SKM-1 (cell line): ENCODE measurements at regions not wholly inside any gene's neighbourhood (a gene's known extent, or its start where the extent isn't known, plus 50 kb on each side); places are given as distances from the start of the nearest gene placed in this dataset.
"Not testable (repeated sequence)": the region's sequence is repeated elsewhere in the genome, so short reads cannot be mapped to it uniquely, and the experiment has no call there.

ENCODE experiments used
- DNase-seq: peaks from one replicate; lab custom pipeline; 2025; ENCODE audit not compliant: unreplicated experiment; lab: John Stamatoyannopoulos, UW

GRCh38 chr4:42824278-42824977 is 68.1 kb upstream of the GRXCR1 start:
- DNase-seq = no peak

GRCh38 chr4:42821230-42821629 is 71.3 kb upstream of the GRXCR1 start:
- no peak for DNase-seq

GRCh38 chr4:42819863-42820514 is 72.5 kb upstream of the GRXCR1 start:
- no peak for DNase-seq

GRCh38 chr4:42817913-42818312 is 74.6 kb upstream of the GRXCR1 start:
- DNase-seq = no peak

GRCh38 chr4:42816880-42817400 is 75.6 kb upstream of the GRXCR1 start:
- DNase-seq = no peak

- DNase-seq = no peak
Measured at GRCh38 chr4:42816189-42816879, 76.2 kb upstream of the GRXCR1 start.

- DNase-seq = no peak
Measured at GRCh38 chr4:42809419-42810084, 83.0 kb upstream of the GRXCR1 start.

- no peak for DNase-seq
Measured at GRCh38 chr4:42806303-42806835, 86.1 kb upstream of the GRXCR1 start.

- no peak for DNase-seq
Measured at GRCh38 chr4:42789041-42789567, 103.4 kb upstream of the GRXCR1 start.

GRCh38 chr4:42787079-42787463 is 105.4 kb upstream of the GRXCR1 start:
- DNase-seq = no peak

- no peak for DNase-seq
Measured at GRCh38 chr4:42786350-42787078, 106.0 kb upstream of the GRXCR1 start.

- no peak for DNase-seq
Measured at GRCh38 chr4:42785817-42786216, 106.7 kb upstream of the GRXCR1 start.

- no peak for DNase-seq
Measured at GRCh38 chr4:42781315-42781714, 111.2 kb upstream of the GRXCR1 start.

- DNase-seq = no peak
Measured at GRCh38 chr4:42778349-42778748, 114.2 kb upstream of the GRXCR1 start.

GRCh38 chr4:42768125-42768748 is 111.3 kb upstream of the ATP8A1 start:
- DNase-seq = no peak

- DNase-seq = no peak
Measured at GRCh38 chr4:42767669-42768068, 110.8 kb upstream of the ATP8A1 start.

- DNase-seq = no peak
Measured at GRCh38 chr4:42761804-42762203, 104.9 kb upstream of the ATP8A1 start.

- not testable (repeated sequence) for DNase-seq
Measured at GRCh38 chr4:42754965-42755364, 98.1 kb upstream of the ATP8A1 start.

GRCh38 chr4:42751587-42751986 is 94.7 kb upstream of the ATP8A1 start:
- no peak for DNase-seq

- no peak for DNase-seq
Measured at GRCh38 chr4:42750856-42751255, 94.0 kb upstream of the ATP8A1 start.
